ENCODE measurements at regions not wholly inside any gene's neighbourhood (a gene's known extent, or its start where the extent isn't known, plus 50 kb on each side); places are given as distances from the start of the nearest gene placed in this dataset.

DNA sequence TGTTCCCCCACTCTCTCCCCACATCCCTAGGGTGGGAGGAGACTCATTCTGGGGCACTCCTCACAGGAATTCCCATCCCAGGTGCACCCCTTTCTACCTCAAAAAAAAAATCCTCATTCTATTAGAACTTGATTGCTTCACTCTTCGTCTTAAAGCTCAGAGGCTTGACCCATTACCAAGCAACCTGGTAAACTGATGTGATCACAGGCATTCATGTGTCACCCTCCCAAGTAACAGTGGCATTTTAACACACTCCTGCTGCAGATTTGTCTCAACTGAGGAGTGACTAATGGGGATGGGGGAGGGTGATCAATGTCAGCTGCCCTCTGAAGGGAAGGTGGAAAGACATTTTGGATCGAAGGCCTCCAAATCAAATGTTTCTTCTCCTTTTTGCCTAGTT lies 78.1 kb upstream of the PTHLH start:
- ChIA-PET CTCF (no interaction called here), POLR2A (no interaction called here)
- Mint-ChIP-seq H3K4me1 (no peaks in the 10 kb centered on the region), H3K36me3 (ENCODE audit: low read depth) (no peaks in the 10 kb centered on the region), H3K9me3 (peaks cover 6% of the 10 kb centered on the region), H3K4me3 (no peak overlapping the region), H3K27ac (no peak overlapping the region), H3K27me3 (peaks cover 5% of the 10 kb centered on the region)
- DNase-seq = no peak

DNA sequence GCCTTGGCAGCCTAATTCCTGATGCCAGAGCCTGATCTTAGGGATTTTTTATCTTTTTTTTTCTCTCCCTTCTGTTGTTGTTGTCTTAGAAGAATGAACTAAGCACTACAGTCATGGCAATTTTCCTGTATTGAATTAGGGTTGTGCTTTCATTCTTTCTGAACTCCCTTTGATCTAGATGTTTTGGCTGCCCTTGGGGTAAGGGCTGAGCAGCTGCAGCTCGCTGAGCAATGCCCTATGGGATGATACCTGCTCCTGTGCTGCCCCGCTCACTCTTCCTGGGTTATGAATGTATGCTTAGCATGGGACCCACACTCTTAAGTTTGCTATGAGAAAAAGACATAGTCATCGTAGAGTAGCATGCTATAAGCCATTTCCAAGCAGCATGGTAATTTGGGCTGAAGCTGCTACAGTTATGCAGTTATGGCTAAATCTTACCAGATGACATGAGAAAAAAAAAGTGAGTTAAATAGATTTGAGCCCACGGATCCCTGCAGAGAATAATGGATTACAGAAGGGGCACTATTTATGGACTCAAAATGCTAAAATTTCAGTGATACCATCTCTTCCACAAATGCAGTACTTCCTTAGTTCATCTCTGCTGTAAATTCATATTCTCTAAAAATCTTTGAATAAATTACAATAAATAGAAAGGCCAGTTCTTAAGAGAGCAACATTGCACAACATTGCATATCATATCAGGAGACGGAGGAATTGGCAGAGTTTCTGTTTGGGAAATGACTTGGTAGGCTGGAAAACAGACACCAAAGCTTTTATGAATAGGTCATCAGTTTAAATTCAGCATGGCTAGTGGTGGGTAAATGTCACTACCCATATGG lies 79.2 kb upstream of the PTHLH start:
- Mint-ChIP-seq H3K27me3 (peaks cover 2% of the 10 kb centered on the region), H3K36me3 (ENCODE audit: low read depth) (no peaks in the 10 kb centered on the region), H3K9me3 (peaks cover 3% of the 10 kb centered on the region), H3K4me3 (no peak overlapping the region), H3K27ac (no peak overlapping the region), H3K4me1 (no peaks in the 10 kb centered on the region)
- POLR2A ChIA-PET = no interaction called here
- CTCF ChIA-PET = no interaction called here
- DNase-seq = no peak

DNA sequence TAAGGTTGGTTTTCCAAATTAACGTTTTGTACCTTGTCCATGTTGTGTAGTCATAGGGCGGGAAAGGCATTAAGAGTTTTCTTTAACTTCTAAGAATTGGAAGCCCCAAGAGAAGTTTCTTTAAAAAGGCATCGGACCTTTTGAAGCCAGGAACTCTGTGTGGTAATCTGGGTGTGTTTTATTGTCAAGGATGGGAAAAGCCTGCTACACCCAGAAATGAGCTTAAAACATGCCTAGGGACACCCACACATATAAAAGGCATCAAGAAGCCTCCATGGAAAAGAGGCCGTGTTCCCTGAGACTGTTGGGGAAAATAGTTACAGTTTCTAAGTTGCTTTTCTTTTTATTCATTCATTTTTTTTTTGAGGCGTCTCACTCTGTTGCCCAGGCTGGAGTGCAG lies 81.0 kb upstream of the PTHLH start:
- POLR2A ChIA-PET = no interaction called here
- CTCF ChIA-PET = no interaction called here
- Mint-ChIP-seq H3K36me3 (ENCODE audit: low read depth) (no peaks in the 10 kb centered on the region), H3K27ac (no peak overlapping the region), H3K27me3 (peaks cover 2% of the 10 kb centered on the region), H3K4me3 (no peak overlapping the region), H3K4me1 (no peaks in the 10 kb centered on the region), H3K9me3 (no peaks in the 10 kb centered on the region)
- no peak for DNase-seq

- no peaks in the 10 kb centered on the region for H3K36me3 Mint-ChIP-seq (ENCODE audit: low read depth)
- DNase-seq = no peak
- no peak overlapping the region for H3K27ac Mint-ChIP-seq
- no peaks in the 10 kb centered on the region for H3K9me3 Mint-ChIP-seq
- ChIA-PET POLR2A (no interaction called here), CTCF (no interaction called here)
- H3K4me3 Mint-ChIP-seq = no peak overlapping the region
- no peaks in the 10 kb centered on the region for H3K27me3 Mint-ChIP-seq
- H3K4me1 Mint-ChIP-seq = no peaks in the 10 kb centered on the region
Observed at GRCh38 chr12:28054583-28054982, 82.0 kb upstream of the PTHLH start.

DNA sequence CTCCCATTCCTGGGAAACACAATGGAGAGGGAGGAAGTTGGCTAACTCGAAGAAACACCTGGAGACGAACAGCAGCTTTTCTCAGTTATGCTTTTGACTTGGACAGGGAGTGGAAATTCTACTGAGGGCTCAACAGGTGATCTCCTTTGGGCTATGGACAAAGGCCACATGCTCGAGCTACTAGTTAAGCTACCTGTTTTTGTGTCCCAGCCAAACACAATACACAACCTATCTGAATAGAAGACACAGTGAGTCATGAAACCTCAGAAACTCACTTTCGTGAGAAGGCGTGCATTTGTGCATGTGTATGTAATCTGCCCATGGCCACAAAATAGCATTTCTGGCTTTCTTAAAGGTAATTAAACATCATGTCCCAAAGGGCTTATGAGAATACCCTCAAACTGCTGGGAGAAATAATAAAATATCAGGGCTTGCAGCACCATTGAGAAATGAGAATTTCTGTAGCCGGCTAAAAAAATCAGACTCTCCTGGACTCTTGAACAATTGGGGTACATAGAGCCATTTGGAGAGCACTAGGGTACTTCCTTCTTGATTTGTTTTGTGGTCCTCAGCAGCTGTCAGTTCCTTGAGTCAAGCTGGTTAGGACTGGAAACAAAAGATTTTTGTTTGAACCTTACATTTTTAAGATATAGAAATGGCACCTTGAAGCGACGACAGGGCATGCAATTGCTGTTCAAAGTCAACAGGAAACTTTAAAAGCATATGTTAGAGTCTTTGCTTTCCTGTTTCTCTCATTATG lies 85.5 kb upstream of the PTHLH start:
- no peaks in the 10 kb centered on the region for H3K9me3 Mint-ChIP-seq
- POLR2A ChIA-PET = no interaction called here
- no peaks in the 10 kb centered on the region for H3K36me3 Mint-ChIP-seq (ENCODE audit: low read depth)
- DNase-seq = no peak
- H3K27me3 Mint-ChIP-seq = peaks cover 5% of the 10 kb centered on the region
- no peaks in the 10 kb centered on the region for H3K4me1 Mint-ChIP-seq
- CTCF ChIA-PET = no interaction called here
- no peak overlapping the region for H3K4me3 Mint-ChIP-seq
- no peak overlapping the region for H3K27ac Mint-ChIP-seq

DNA sequence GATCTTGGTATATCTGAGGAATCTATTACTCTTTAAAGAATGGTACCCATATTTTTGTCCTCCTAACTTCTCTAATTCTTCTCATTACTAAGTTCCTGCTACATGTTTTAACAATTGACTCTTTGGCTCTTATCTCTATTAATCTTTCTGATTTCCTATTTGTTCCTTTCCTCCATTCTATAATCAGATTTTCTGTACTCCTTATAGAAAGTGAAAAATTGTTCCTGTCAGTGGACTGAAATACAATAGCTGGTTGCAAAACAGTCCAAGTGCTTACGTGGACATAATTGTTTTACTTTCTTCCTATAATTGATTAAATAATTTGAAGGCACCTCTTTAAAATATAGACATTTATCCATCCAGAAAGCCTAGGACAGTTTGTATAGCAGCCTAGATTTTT lies 86.7 kb upstream of the PTHLH start:
- ChIA-PET POLR2A (no interaction called here), CTCF (no interaction called here)
- Mint-ChIP-seq H3K27me3 (peaks cover 5% of the 10 kb centered on the region), H3K27ac (no peak overlapping the region), H3K36me3 (ENCODE audit: low read depth) (no peaks in the 10 kb centered on the region), H3K4me1 (no peaks in the 10 kb centered on the region), H3K4me3 (no peak overlapping the region), H3K9me3 (no peaks in the 10 kb centered on the region)
- DNase-seq = no peak

DNA sequence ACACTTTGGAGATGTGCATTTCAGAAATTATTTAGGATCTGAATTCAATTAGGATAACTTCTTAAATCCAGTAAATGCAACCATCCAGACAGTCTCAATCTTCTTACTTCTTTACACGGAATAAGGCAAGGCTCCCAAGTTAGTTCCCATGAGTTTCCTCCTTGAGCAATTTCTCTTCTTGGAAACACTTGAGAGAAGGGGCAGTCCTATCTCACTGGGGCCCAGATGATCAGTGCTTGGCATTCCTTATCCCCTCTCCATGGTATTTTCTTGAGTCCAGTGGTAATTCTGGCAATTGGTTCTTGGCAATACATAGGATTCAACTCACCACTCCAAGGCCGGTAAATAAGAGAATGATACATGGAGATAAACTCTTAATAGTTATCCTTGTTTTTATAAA lies 87.1 kb upstream of the PTHLH start:
- CTCF ChIA-PET = no interaction called here
- DNase-seq = no peak
- Mint-ChIP-seq H3K36me3 (ENCODE audit: low read depth) (no peaks in the 10 kb centered on the region), H3K27me3 (peaks cover 5% of the 10 kb centered on the region), H3K9me3 (no peaks in the 10 kb centered on the region), H3K27ac (no peak overlapping the region), H3K4me1 (no peaks in the 10 kb centered on the region), H3K4me3 (no peak overlapping the region)
- POLR2A ChIA-PET = no interaction called here

DNA sequence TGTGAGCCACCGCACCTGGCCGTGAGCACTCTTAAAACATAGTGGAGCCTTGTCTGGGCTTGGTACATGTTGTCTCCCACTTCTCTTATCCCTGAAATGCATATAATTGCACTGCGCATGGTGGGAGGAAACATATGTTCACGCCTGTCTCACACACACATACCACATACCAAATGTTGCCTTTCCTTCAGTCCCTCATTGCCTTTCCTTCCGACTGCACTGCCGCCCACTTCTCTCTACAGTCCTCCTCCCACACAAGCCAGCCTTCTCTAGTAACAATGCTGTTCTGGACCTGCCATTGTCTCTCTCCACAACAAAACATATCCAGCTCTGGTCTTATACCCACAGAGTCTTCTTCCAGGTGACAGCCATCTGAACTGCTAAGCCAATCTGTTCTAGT lies 88.3 kb upstream of the PTHLH start:
- Mint-ChIP-seq H3K4me1 (peaks cover 4% of the 10 kb centered on the region), H3K27ac (no peak overlapping the region), H3K9me3 (no peaks in the 10 kb centered on the region), H3K4me3 (no peak overlapping the region), H3K27me3 (peaks cover 5% of the 10 kb centered on the region), H3K36me3 (ENCODE audit: low read depth) (no peaks in the 10 kb centered on the region)
- POLR2A ChIA-PET = no interaction called here
- DNase-seq = no peak
- CTCF ChIA-PET = no interaction called here

GRCh38 chr12:28063355-28063880 lies 90.9 kb upstream of the PTHLH start:
- ChIA-PET CTCF (no interaction called here), POLR2A (no interaction called here)
- no peak overlapping the region for H3K27ac Mint-ChIP-seq
- H3K4me3 Mint-ChIP-seq = no peak overlapping the region
- no peak for DNase-seq
- peaks cover 8% of the 10 kb centered on the region for H3K4me1 Mint-ChIP-seq
- no peaks in the 10 kb centered on the region for H3K9me3 Mint-ChIP-seq
- H3K27me3 Mint-ChIP-seq = peaks cover 6% of the 10 kb centered on the region
- no peaks in the 10 kb centered on the region for H3K36me3 Mint-ChIP-seq (ENCODE audit: low read depth)

- ChIA-PET POLR2A (interaction anchor here (1.2 kb wide), 1 partner anchor 126 kb away, joined by 4 read pairs; no protein-coding TSS in a partner anchor), CTCF (no interaction called here)
Observed at GRCh38 chr12:28065374-28065773, 92.8 kb upstream of the PTHLH start.

DNA sequence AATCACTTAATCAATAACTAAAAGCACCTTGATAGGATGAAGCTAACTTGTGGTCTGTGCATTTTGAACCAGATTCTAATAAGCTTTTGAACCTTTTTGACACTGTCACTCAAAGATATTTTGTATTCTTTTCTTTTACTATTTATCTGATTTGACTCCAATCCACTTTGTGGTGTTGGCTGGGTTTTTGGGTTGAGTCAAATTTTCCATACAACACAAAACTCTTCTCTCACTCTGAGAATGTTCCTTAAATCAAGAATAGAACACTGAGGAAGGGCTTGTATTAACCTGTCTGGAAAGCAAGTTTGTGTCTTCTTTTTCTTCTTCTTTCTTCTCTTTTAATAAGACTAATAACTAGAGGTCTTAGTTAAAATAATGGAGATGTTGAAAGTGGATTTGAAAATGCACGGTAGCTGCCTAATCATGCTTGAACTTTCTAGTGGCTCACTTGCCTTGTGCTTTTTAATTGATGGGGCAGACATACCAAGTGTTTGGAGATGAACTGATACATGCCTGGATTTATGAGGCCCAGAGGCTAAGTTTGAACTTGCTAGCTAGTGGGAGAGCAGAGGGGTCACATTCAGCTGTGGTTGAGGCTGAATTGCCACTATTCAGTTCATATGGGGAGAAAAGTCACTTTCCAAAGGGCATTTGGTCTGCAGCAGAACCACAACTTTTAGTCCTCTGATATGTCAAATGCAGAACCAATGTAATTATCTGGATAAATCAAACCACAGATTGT lies 93.5 kb upstream of the PTHLH start:
- Mint-ChIP-seq H3K4me1 (peaks cover 8% of the 10 kb centered on the region), H3K27ac (no peak overlapping the region), H3K36me3 (ENCODE audit: low read depth) (no peaks in the 10 kb centered on the region), H3K9me3 (no peaks in the 10 kb centered on the region), H3K27me3 (peaks cover 6% of the 10 kb centered on the region), H3K4me3 (no peak overlapping the region)
- ChIA-PET POLR2A (no interaction called here), CTCF (no interaction called here)
- no peak for DNase-seq

More at GRCh38 chr12:28065374-28065773, 92.8 kb upstream of the PTHLH start:
- Mint-ChIP-seq H3K4me1 (peaks cover 8% of the 10 kb centered on the region), H3K27me3 (peaks cover 6% of the 10 kb centered on the region), H3K4me3 (no peak overlapping the region), H3K9me3 (no peaks in the 10 kb centered on the region), H3K36me3 (ENCODE audit: low read depth) (no peaks in the 10 kb centered on the region), H3K27ac (no peak overlapping the region)
- no peak for DNase-seq

- Mint-ChIP-seq H3K4me3 (no peak overlapping the region), H3K27ac (no peak overlapping the region), H3K4me1 (peaks cover 8% of the 10 kb centered on the region), H3K27me3 (peaks cover 5% of the 10 kb centered on the region), H3K9me3 (no peaks in the 10 kb centered on the region), H3K36me3 (ENCODE audit: low read depth) (no peaks in the 10 kb centered on the region)
- no peak for DNase-seq
- ChIA-PET POLR2A (no interaction called here), CTCF (interaction anchor here (0.9 kb wide), 1 partner anchor 126 kb away, joined by 3 read pairs; no protein-coding TSS in a partner anchor)
Observed at GRCh38 chr12:28066879-28067278, 94.3 kb upstream of the PTHLH start.

GRCh38 chr12:28068467-28068866 lies 95.9 kb upstream of the PTHLH start:
- Mint-ChIP-seq H3K27ac (no peak overlapping the region), H3K36me3 (ENCODE audit: low read depth) (no peaks in the 10 kb centered on the region), H3K4me1 (peaks cover 8% of the 10 kb centered on the region), H3K9me3 (peaks cover 3% of the 10 kb centered on the region), H3K4me3 (no peak overlapping the region), H3K27me3 (peaks cover 2% of the 10 kb centered on the region)
- ChIA-PET POLR2A (no interaction called here), CTCF (no interaction called here)
- DNase-seq = no peak
